NCI-H2196 (cell line): ENCODE measurements at regions not wholly inside any gene's neighbourhood (a gene's known extent, or its start where the extent isn't known, plus 50 kb on each side); places are given as distances from the start of the nearest gene placed in this dataset.
"Not testable (repeated sequence)": the region's sequence is repeated elsewhere in the genome, so short reads cannot be mapped to it uniquely, and the experiment has no call there.

ENCODE experiments used
- DNase-seq: peaks from one replicate; lab custom pipeline; 2025; ENCODE audit not compliant: unreplicated experiment; lab: John Stamatoyannopoulos, UW

DNA sequence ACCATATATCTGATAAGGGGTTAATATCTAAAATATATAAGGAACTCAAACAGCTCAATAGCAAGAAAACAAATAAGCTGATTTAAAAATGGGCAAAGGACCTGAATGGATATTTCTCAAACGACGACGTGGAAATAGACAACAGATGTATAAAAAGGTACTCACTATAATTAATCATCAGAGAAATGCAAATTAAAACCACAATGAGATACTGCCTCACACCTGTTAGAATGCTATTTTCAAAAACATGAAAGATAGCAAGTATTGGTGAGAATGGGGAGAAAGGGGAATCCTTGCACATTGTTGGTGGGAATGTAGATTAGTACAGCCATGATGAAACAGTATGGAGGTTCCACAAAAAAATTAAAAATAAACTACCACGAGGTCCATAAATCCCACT, 163.2 kb downstream of the DKK1 start:
- no peak for DNase-seq

DNA sequence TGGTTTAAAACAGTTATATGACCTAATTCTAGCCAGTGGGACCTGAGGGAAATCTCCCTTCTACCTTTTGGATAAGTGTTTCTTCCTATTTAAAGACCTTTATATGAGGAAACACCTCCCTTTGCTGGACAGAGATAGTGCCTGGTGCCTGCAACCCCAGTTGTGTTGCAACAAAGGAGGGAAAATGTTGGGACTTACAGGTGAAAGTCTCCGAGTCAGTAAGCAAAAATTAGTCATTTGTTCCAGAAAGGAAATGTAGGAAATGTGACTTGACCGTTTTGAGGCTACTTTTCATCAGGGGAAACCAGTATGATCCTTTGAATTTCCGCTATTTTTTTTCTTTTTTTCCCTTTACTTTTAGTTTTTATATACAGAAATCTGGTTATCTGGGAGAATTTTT, 165.5 kb downstream of the DKK1 start:
- no peak for DNase-seq

DNA sequence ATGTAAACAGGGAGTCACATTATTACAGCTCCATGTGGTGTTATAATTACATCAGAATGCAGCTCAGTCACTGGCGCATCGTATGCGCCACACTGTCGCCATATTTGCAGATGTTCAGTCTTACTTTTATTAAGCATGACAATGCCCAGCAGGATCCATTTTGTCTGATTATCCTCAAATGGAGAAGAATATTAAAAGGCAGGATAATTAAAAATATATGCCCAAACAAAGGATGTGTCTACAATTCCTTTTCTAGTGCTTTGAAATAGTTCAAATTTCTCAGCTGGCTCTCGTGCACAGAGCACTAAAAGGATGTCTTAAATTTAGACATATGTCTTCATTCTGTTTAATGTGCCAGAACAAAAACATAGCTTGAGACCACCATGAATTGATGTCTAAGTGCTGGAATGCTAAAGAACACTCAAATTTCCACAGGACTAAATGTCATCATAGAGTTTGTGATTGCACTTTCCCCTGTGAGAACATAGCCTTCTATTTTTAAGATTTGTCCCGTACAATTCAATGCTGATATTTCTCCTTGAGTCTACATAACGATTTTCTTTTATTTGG, 168.0 kb downstream of the DKK1 start:
- DNase-seq = no peak

DNA sequence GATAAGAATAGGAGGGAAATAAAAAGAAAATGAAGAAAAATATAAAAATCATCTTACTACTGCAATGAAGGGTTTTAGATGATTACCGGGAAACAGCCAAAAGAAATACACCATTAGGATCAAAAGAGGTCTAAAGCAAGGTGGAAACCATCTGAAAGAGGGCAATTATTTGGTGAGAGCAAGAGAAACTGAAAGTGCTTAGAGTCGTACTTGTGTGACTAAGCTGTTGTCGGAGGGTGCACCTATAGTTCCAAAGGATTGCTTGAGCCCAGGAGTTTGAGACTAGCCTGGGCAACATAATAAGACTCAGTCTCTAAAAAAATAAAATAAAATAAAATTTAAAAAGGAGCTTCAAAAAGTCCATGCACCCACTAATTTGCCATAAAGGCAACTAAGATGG, 169.5 kb downstream of the DKK1 start:
- DNase-seq = no peak

DNA sequence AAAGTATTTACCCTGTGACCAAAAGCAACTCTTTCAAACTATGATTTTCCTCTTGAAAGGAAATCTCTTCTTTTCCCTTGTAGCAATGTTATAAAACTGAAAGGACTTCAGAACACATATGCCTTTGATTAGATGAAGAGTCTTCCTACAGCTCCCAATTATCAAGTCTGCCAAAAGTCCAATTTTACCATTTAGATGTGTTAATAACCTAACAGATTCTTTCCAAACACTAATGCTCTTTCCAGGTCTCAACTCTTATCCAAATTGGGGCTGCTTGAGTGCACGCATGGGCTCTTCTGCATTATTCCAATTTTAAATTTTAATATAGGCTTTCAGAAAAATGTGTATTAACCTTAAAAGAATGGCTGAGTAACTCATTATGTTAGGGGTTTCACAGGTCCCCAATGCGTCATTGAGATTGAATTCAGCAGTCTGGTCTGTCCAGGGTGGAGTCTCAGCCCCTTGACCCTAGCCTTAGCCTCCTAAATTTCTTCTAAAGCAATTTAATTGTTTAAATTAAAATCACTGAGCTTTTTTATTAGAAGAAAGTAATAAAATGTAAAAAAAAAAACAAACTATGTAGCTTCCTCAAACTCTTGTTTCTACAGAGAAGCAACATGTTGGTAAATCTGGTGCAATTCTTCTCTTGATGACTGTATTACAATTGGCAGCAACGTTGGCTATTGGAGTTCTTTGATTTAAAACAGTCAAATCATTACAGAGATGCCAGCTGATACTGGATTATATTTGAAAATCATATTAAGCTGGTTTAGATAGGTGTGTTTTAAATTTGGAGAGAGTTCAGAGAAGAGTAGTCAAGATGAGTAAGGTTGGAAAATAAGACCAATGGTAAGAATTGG, 170.4 kb downstream of the DKK1 start:
- no peak for DNase-seq

DNA sequence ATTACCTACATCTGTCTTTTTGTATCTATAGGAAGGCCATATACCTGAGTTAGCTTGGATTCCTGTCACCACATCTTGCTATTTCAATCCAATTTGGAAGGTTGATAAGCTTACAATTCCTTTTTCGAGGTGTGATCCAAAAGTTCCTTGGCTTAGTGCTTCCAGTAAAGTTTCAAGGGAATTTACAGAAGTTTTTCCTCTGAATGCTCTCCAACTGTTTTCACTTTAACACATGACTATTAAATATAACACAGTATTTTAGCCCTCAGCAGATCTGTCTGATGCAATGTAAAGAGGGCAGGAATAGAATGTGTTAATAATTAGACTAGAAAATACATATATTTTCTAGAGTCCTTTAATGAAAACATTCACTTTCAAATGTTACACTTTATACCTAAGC, 171.4 kb downstream of the DKK1 start:
- DNase-seq = no peak

DNA sequence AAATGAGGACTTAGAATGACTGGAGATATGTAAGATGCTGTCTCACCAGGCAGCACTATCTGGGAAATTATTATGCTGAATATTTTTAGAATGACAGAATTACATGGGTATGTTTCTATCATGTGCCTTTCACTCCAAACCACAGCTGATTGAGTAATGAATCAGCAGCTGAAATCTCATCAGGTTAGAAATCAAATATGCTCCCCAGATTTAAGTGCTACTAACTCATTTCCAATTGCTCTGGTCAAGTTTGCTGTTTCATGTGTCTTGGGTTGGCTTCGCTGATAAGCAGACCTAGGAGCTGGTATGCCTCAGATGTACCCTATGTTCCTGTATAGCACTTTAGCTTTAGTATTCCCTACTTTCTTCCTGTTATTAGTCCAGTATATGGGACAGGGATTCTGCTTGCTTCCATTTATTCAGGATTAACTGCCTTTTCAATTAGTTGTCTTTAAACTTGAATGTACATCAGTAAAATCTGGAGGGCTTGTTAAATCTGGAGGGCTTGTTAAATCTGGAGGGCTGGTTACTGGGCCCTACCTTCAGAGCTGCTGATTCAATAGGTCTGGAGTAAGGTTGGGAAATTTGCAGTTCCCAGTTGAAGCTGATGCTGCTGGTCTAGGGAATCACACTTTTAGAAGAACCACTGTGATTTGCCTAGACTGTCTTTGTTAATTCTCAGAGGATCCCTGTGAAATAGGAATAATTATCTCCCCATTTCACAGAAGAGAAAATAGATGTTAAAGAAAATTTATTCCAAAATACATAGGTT, 172.9 kb downstream of the DKK1 start:
- no peak for DNase-seq

DNA sequence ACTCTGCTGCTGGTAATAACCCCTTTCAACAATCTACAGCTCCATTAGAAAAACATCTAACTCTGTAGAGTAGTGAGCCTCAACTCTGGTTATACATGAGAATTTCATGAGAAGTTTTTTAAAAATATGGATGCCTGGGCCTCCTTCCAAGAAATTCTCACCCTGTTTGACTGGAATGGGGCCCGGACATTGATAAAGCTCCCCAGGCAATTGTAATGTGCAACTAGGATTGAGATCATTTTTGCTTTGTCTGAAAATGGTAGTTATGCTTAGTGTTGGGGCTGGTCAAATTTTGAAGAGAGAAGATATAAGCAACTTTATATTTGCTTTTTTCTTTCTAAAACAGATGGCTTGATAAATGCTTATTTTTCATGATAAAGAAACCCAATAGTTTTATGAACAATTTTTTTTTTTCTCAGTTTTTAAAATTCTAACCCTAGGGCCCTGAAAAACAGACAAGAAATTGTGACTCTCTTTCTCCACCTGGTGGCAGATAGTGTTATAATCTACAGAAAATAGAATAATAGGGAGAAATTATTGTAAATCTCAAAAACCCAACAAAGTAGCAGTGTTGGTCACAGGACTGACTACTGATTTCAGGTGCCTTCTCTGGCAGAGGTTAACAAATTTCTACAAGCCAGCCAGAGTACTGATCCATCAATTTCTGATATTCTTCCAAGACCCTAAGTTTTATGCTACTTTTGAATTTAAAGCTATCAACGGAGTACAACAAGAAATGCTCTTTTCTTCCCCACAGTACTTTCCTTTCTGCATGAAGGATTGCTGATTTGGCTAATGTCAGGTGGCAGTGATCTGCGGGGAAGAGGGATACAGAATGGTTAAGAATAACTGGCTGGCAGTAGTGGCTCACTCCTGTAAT, 174.8 kb downstream of the DKK1 start:
- DNase-seq = peak; percentile 1

DNA sequence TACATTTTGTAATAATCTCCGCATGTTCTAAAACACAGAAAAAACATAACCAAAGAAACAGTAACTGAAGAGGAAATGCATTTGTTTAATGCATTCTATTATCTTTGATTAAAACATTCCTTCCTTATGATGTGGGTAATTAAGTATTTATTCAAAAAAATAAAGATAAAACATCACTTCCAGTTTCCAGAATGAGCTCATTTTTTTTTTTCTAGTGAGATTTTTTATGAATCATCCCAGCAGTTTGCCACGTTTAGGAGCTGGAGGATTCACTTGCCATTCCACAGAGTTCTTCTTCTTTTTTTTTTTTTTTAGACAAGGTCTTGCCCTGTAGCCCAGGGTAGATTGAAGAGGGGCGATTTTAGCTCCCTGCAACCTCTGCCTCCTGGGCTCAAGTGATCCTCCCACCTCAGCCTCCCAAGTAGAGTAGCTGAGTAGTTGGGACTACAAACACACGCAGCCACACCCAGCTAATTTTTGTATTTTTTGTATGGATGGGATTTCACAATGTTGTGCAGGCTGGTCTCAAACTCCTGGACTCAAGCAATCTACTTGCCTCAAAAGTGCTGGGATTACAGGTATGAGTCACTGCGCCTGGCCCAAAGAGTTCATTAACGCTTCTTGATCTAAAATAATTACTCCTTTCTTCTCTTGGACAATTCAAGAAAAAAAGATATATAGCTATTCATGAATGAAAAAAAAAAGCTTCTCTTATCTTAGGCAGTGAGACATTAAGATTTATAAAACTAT, 177.3 kb downstream of the DKK1 start:
- DNase-seq = no peak

DNA sequence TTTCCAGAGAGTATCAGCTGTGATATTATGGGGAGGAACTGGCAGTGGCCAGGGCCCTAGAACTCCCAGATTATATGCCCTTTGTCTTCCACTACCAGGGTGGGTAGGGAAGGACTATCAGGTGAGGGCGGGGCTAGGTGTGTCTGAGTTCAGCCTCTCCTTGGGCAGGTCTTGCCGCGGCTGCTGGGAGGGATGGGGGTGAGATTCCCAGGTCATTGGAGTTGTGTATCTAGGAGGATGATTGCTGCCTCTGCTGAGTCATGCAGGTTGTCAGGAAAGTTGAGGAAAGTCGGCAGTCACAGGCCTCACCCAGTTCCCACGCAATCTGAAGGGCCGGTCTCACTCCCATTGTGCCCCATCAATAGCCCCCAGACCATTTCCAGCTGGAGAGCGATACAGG, 185.2 kb downstream of the DKK1 start:
- no peak for DNase-seq

DNA sequence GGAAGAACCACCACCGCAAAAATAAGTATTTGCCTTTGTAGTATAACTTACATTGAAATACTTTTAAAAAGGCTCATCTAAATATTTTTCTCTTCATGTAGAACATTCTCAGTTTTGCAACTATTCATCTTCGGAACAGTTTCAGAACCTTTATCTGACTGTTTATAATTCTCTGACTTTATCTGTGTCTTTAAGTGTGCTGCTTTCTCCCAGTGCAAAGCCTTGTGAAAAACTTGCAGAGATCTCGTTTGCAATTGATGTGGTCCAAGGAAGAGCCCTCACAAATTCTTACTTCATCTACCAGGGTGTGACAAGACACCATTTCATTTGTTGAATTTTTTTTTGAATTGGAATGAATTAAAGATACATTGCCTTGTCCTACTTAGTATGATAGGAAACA, 186.4 kb downstream of the DKK1 start:
- no peak for DNase-seq

DNA sequence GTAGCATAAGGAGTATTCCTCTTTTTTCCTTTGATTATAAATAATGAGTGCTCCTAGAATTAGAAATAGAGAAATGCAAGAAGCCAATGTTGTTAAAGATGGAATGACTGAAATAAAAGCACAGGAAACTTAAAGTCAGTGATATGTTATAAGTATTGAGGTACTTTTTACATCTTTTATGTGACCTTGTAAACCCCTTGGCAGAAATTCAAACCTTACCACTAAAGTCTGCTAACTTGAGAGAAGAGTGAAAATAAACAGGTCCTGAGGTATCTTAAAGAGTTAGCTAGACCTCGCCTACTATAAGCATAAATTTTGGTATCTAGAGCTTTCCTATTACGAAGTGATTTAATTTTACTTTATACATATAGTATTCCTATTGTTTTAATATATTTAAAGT, 188.2 kb downstream of the DKK1 start:
- DNase-seq = no peak

DNA sequence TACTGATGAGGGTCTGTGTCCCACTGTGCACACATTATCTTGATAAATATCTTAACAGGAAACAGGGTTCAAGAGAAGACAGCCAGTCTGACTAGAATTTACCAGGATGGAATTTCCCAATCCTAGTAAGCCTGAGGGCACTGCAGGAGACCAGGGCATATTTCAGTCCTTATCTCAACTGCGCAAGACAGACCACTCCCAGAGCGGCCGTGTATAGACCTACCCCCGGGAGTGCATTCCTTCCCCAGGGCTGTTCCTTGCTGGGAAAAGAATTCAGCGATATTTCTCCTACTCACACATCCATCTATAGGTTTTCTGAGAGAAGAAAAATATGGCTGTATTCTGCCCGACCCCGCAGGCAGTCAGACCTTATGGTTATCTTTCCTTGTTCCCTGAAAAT, 191.3 kb downstream of the DKK1 start:
- not testable (repeated sequence) for DNase-seq

DNA sequence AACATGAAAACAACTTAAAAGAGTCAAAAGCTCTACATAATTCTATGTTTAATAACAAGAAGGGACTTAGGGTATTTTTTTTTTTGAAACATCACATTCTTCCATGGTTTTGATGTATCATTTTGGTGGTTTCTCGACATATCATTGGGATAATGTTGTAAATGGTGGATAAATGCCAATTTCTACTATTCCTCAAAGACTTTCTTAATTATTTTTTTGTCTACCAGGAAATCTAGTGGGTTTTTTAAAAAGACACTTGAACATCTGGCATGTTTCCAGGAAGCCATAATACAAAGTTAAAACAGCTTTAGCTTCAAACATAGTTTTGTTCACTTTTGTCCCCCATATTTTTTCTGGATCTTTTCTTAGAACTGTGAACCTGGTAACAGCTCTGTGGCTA, 200.4 kb downstream of the DKK1 start:
- no peak for DNase-seq

DNA sequence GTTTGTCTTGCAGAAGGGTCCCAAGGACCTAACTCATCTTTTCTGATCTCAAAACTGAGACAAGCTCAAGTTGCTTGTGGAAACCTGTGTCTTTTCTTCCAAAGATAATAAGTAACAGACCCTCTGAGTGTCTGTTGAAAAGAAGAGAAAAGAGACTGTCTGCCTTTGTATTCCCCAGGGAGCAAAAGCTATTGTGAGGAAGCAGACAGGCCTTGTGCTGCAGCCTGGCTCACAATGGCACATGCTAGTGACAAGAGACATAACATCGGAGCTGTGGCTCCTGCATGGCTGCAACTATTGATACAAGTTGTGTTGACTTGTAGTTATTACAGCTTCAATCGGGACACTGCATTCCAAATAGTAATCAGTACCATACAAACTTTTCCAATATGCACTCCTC, 202.9 kb downstream of the DKK1 start:
- no peak for DNase-seq

DNA sequence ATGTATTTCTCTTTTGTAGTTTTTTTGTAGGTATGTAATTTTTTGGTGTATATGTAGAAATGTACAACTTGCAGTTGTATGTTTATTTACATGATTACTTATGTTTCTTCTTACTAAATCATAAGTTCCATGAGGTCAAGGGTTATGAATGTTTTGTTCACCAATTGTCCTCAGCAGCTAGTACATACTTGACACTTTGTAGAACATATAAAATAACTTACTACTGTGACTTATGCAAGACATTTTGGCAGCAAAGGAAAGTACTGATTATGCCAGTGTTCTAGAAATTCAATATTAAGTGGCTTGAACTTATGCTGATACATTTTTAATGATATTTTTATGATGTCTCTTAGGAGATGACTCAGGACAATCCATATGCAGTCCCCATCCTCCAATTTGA, 209.6 kb downstream of the DKK1 start:
- DNase-seq = no peak

DNA sequence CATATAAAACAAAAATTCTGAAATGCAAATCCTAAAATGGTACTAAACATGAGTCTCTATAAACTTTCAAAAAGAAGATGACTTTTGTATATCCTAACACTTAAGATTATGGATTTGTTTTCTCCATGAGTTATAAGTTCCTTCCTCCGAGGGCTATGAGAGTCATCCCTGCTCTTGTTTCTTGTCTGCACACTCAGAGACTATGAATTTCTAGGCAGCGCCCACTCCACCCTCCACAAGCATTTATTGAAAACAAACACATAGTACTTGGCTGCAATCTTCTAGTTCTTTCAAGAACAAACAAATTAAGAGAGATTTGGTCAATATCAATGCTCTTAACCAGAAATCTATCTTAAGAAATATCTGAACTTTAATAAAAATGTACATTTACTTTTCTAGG, 211.7 kb downstream of the DKK1 start:
- no peak for DNase-seq

DNA sequence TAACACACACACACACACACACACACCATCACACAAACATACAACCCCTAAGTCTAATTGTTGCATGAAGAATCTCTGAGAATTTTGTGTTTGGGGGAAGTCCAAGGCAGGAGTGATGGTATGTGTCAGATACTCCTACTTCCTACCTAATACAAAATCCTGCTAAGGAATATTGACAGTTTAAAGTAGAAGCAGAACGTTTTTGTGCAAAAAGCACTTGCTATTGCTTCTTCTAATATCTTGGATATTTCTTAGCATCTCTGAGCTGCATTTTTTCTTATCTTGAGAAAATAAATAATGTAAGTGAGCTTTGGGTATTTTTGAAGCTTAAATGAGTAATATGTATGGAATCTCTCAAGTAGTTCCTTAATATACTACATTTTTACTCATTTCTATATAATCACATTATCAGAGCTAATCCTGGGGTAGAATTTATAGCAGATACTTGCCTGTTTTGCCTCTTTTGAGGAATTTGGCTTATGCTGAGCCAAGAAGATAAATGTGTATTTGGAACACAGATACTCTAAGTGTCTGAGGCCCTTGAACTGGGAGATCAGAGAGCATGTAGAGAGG, 212.3 kb downstream of the DKK1 start:
- no peak for DNase-seq

DNA sequence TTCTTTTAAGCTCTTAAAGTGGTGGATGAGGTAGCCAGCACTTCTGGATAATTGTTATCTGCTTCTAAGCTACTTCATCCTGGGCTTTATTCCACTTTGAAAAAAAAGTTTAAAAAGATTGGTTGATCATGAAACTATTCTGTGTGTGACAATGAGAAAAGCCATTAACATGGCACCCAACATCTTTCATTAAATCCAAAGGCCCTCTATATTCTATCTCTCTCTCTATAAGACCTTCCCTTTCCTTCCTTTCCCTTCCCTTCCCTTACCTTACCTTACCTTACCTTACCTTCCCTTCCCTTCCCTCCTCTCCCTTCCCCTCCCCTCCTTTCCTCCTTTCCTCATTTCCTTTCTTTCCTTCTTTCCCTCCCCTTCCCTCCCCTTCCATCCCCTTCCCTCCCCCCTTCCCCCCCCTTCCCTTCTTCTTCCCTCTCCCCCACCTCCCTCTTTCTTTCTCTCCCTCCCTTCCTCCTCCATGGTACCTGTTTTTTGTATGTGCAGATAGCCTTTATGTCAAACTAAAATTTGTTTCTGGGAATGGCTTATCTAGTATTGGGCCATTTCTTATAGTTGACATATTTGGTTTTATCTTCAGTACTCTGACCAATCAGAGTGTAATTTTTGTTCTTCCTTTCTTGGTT, 218.7 kb downstream of the DKK1 start:
- DNase-seq = no peak

DNA sequence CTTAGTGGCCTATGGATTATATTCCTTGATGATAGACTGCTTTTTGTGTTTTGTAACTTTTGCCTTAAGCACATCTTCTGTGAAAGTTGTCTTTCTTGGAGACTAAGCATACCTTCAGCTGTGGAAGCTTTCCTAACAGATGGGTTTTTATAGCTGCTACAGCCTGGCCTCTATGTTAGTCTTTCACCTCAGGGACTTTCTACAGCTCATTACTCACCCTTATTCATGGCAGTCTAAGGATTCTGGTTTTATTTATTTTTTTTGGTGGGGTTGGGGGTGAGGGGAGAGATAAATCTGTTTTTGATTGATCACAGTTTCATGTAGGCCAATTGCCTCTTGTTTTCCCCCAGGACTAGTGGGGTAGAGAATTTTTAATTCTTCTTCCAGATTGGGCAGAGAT, 219.9 kb downstream of the DKK1 start:
- DNase-seq = no peak
